AG08395 (cell line): ENCODE measurements at regions not wholly inside any gene's neighbourhood (a gene's known extent, or its start where the extent isn't known, plus 50 kb on each side); places are given as distances from the start of the nearest gene placed in this dataset.
"Not testable (repeated sequence)": the region's sequence is repeated elsewhere in the genome, so short reads cannot be mapped to it uniquely, and the experiment has no call there.

Experiments
- DNase-seq: peaks from one replicate; pipeline ENCODE4 v3.0.0; 2012; ENCODE audit warnings: mixed read lengths, low spot score

GRCh38 chr18:30698571-30698970 is 344.0 kb downstream of the DSC3 start:
- no peak for DNase-seq

GRCh38 chr18:30696201-30696600 is 346.3 kb downstream of the DSC3 start:
- DNase-seq, result no peak

- no peak for DNase-seq
Measured at GRCh38 chr18:30694773-30695172, 347.8 kb downstream of the DSC3 start.

- no peak for DNase-seq
Measured at GRCh38 chr18:30689216-30689615, 353.3 kb downstream of the DSC3 start.

GRCh38 chr18:30687501-30687900 is 355.0 kb downstream of the DSC3 start:
- DNase-seq, result no peak

GRCh38 chr18:30684825-30685481 is 357.6 kb downstream of the DSC3 start:
- no peak for DNase-seq

GRCh38 chr18:30683836-30684235 is 358.7 kb downstream of the DSC3 start:
- no peak for DNase-seq

- DNase-seq, result no peak
Measured at GRCh38 chr18:30682672-30683071, 359.9 kb downstream of the DSC3 start.

- no peak for DNase-seq
Measured at GRCh38 chr18:30679285-30679930, 363.1 kb downstream of the DSC3 start.

- not testable (repeated sequence) for DNase-seq
Measured at GRCh38 chr18:30677813-30678212, 364.7 kb downstream of the DSC3 start.

GRCh38 chr18:30676053-30676480 is 366.5 kb downstream of the DSC3 start:
- no peak for DNase-seq

GRCh38 chr18:30675493-30675892 is 367.0 kb downstream of the DSC3 start:
- no peak for DNase-seq

GRCh38 chr18:30675072-30675471 is 367.5 kb downstream of the DSC3 start:
- no peak for DNase-seq

- no peak for DNase-seq
Measured at GRCh38 chr18:30674596-30674995, 367.9 kb downstream of the DSC3 start.

- not testable (repeated sequence) for DNase-seq
Measured at GRCh38 chr18:30672439-30672838, 370.1 kb downstream of the DSC3 start.

GRCh38 chr18:30658306-30658705 is 384.2 kb downstream of the DSC3 start:
- no peak for DNase-seq

GRCh38 chr18:30652387-30652786 is 390.2 kb downstream of the DSC3 start:
- no peak for DNase-seq

- DNase-seq, result no peak
Measured at GRCh38 chr18:30650499-30650898, 392.0 kb downstream of the DSC3 start.

GRCh38 chr18:30644158-30644557 is 398.4 kb downstream of the DSC3 start:
- no peak for DNase-seq

- DNase-seq, result no peak
Measured at GRCh38 chr18:30639361-30639760, 403.2 kb downstream of the DSC3 start.

GRCh38 chr18:30634249-30634648 is 408.3 kb downstream of the DSC3 start:
- no peak for DNase-seq

GRCh38 chr18:30632071-30632698 is 410.4 kb downstream of the DSC3 start:
- no peak for DNase-seq

- DNase-seq, result no peak
Measured at GRCh38 chr18:30625961-30626360, 416.6 kb downstream of the DSC3 start.
